Tibial nerve (tissue), 4 donors: ENCODE measurements at regions not wholly inside any gene's neighbourhood (a gene's known extent, or its start where the extent isn't known, plus 50 kb on each side); places are given as distances from the start of the nearest gene placed in this dataset.
A peak's percentile ranks its signal among the peaks of the same experiment; 100 is the strongest.

Experiments used
- DNase-seq, 2 donors: peaks; one replicate each; pipeline ENCODE4 v3.0.0-alpha.2; 2019; ENCODE audit warnings: low spot score in 2 of 2
- H3K27ac ChIP-seq, 4 donors: fragments of 200-600 bp; sonication (generic) in 3 of 4; one replicate each; pipeline ENCODE4 v1.5.1; 2017 to 2019; ENCODE audit warnings: mild to moderate bottlenecking in 1 of 4
- H3K27me3 ChIP-seq, 2 donors: fragments of 200-600 bp; sonication (generic) in 1 of 2; one replicate each; pipeline versions ENCODE4 v1.5.1 to v1.6.0; 2017 to 2019
- H3K36me3 ChIP-seq, 3 donors: fragments of 200-600 bp; sonication (generic); one replicate each; pipeline ENCODE4 v1.5.1; 2018 to 2019
- H3K4me1 ChIP-seq, 4 donors: fragments of 200-600 bp; sonication (generic) in 3 of 4; one replicate each; pipeline ENCODE4 v1.5.1; 2017 to 2019
- H3K4me3 ChIP-seq, 4 donors: fragments of 200-600 bp; sonication (generic) in 3 of 4; one replicate each; pipeline ENCODE4 v1.5.1; 2017 to 2019; ENCODE audit warnings: mild to moderate bottlenecking in 1 of 4, moderate library complexity in 1 of 4
- H3K9me3 ChIP-seq, 4 donors: fragments of 200-600 bp; sonication (generic) in 3 of 4; one replicate each; pipeline ENCODE4 v1.5.1; 2017 to 2019
- CTCF ChIP-seq, 5 experiments: fragments of 200-600 bp in 3 of 5; fragments of 450-650 bp in 2 of 5; sonication (generic) in 3 of 5; IDR thresholded peaks; one replicate each; pipeline ENCODE4 v1.5.1; 2016 to 2019; ENCODE audit warnings: antibody characterized with exemption in 5 of 5, mild to moderate bottlenecking in 3 of 5, moderate library complexity in 2 of 5
- EP300 ChIP-seq, 2 donors: sonication (generic); formaldehyde crosslinking; IDR thresholded peaks; one replicate each; pipeline ENCODE4 v1.6.1; 2017; ENCODE audit warnings: antibody characterized with exemption in 2 of 2, mild to moderate bottlenecking in 1 of 2
- POLR2A ChIP-seq, 2 donors: fragments of 450-650 bp; IDR thresholded peaks; one replicate each; pipeline ENCODE4 v1.6.1; 2017; ENCODE audit warnings: antibody characterized with exemption in 2 of 2, mild to moderate bottlenecking in 2 of 2, moderate library complexity in 2 of 2
- WGBS, 2 donors: methylation state at CpG; one replicate each; pipeline ENCODE4 v1.1.5; 2018; 5-methylcytosine and 5-hydroxymethylcytosine counted together

- Histone ChIP-seq H3K27me3 (no peaks in the 10 kb centered on the region), H3K9me3 (no peaks in the 10 kb centered on the region), H3K4me1 (peaks cover 0 to 40% (median 3%) of the 10 kb centered on the region in 4 donors), H3K27ac (peak overlapping the region in 1 of 4 donors; percentile 28), H3K36me3 (no peaks in the 10 kb centered on the region), H3K4me3 (no peak overlapping the region)
- 53 to 56% methylated on average over 6 of the region's 6 CpGs for WGBS, 2 donors
- no peak for DNase-seq
- TF ChIP-seq EP300 (IDR thresholded peaks at IDR 0.05) (peak in 1 of 2 donors; percentile 32), CTCF (IDR thresholded peaks at IDR 0.05) (no peak)
Observed at GRCh38 chr18:45328811-45329210, 286.5 kb upstream of the SLC14A2 start.

- TF ChIP-seq CTCF (IDR thresholded peaks at IDR 0.05) (no peak), EP300 (IDR thresholded peaks at IDR 0.05) (no peak), POLR2A (IDR thresholded peaks at IDR 0.05) (no peak)
- no peak overlapping the region for H3K4me3 ChIP-seq
- peaks cover 0 to 37% (median 3%) of the 10 kb centered on the region in 4 donors for H3K4me1 ChIP-seq
- no peaks in the 10 kb centered on the region for H3K27me3 ChIP-seq
- H3K27ac ChIP-seq: peak overlapping the region in 1 of 4 donors; percentile 28
- DNase-seq: no peak
- H3K9me3 ChIP-seq: no peaks in the 10 kb centered on the region
- H3K36me3 ChIP-seq: no peaks in the 10 kb centered on the region
Observed at GRCh38 chr18:45329316-45329715, 286.0 kb upstream of the SLC14A2 start.

- no peaks in the 10 kb centered on the region for H3K27me3 ChIP-seq
- TF ChIP-seq EP300 (IDR thresholded peaks at IDR 0.05): no peak
- no peak for TF ChIP-seq POLR2A (IDR thresholded peaks at IDR 0.05)
- TF ChIP-seq CTCF (IDR thresholded peaks at IDR 0.05): no peak
- H3K4me3 ChIP-seq: no peak overlapping the region
- H3K36me3 ChIP-seq: no peaks in the 10 kb centered on the region
- DNase-seq: no peak
- WGBS, 2 donors: 64 to 69% methylated on average over 2 of the region's 2 CpGs
- H3K4me1 ChIP-seq: peaks cover 0 to 34% (median 3%) of the 10 kb centered on the region in 4 donors
- no peak overlapping the region for H3K27ac ChIP-seq
- no peaks in the 10 kb centered on the region for H3K9me3 ChIP-seq
Observed at GRCh38 chr18:45330170-45330594, 285.1 kb upstream of the SLC14A2 start.

GRCh38 chr18:45332871-45333270, 282.4 kb upstream of the SLC14A2 start:
- H3K4me3 ChIP-seq: no peak overlapping the region
- H3K27me3 ChIP-seq: no peaks in the 10 kb centered on the region
- no peak for DNase-seq
- peaks cover 0 to 33% (median 2%) of the 10 kb centered on the region in 4 donors for H3K4me1 ChIP-seq
- no peaks in the 10 kb centered on the region for H3K9me3 ChIP-seq
- H3K36me3 ChIP-seq: no peaks in the 10 kb centered on the region
- 56 to 60% methylated on average over 1 of the region's 1 CpG for WGBS, 2 donors
- TF ChIP-seq EP300 (IDR thresholded peaks at IDR 0.05) (no peak), CTCF (IDR thresholded peaks at IDR 0.05) (no peak), POLR2A (IDR thresholded peaks at IDR 0.05) (no peak)
- H3K27ac ChIP-seq: no peak overlapping the region

- DNase-seq: no peak
- Histone ChIP-seq H3K9me3 (no peaks in the 10 kb centered on the region), H3K4me3 (no peak overlapping the region), H3K36me3 (no peaks in the 10 kb centered on the region), H3K27ac (no peak overlapping the region), H3K27me3 (no peaks in the 10 kb centered on the region), H3K4me1 (peaks cover 0 to 23% (median 0%) of the 10 kb centered on the region in 4 donors)
- TF ChIP-seq POLR2A (IDR thresholded peaks at IDR 0.05) (no peak), CTCF (IDR thresholded peaks at IDR 0.05) (no peak), EP300 (IDR thresholded peaks at IDR 0.05) (peak in 1 of 2 donors; percentile 37)
- WGBS, 2 donors: 83 to 85% methylated on average over 1 of the region's 1 CpG
Observed at GRCh38 chr18:45334191-45334590, 281.1 kb upstream of the SLC14A2 start.
